ENCODE measurements at regions not wholly inside any gene's neighbourhood (a gene's known extent, or its start where the extent isn't known, plus 50 kb on each side); places are given as distances from the start of the nearest gene placed in this dataset.
A peak's percentile ranks its signal among the peaks of the same experiment; 100 is the strongest.

- no peak for TF ChIP-seq RAD21 (conservative IDR thresholded peaks at IDR 0.05)
- no peak for TF ChIP-seq MXI1 (conservative IDR thresholded peaks at IDR 0.05; ENCODE audit: poor library complexity, severe bottlenecking)
- TF ChIP-seq EP300 (conservative IDR thresholded peaks at IDR 0.05; ENCODE audit: poor library complexity, severe bottlenecking) = no peak
- TF ChIP-seq CTCF (IDR thresholded peaks at IDR 0.05; ENCODE audit: poor library complexity, severe bottlenecking) = no peak
- TF ChIP-seq POLR2AphosphoS5 (IDR thresholded peaks at IDR 0.05) = no peak
- no peak for TF ChIP-seq TAF1 (IDR thresholded peaks at IDR 0.05; ENCODE audit: low read depth)
- no peak for TF ChIP-seq EZH2 (IDR thresholded peaks at IDR 0.05; ENCODE audit: borderline replicate concordance, insufficient read depth, low read length, poor library complexity, severe bottlenecking)
- TF ChIP-seq REST (IDR thresholded peaks at IDR 0.05; ENCODE audit: borderline replicate concordance) = no peak
- no peak for TF ChIP-seq SMC3 (conservative IDR thresholded peaks at IDR 0.05; ENCODE audit: poor library complexity)
- no peak overlapping the region for H3K4me2 ChIP-seq (ENCODE audit: low read length)
These were observed 381.8 kb downstream of the RRAGC start for GRCh38 chr1:38477811-38478210.

GRCh38 chr1:38476850-38477178 is 382.8 kb downstream of the RRAGC start:
- peak overlapping the region; percentile 61 for H3K9ac ChIP-seq (ENCODE audit: low read length)
- H3K9me2 ChIP-seq (ENCODE audit: insufficient read depth, low read length) = no peaks in the 10 kb centered on the region
- H4K20me1 ChIP-seq (ENCODE audit: insufficient read depth) = no peaks in the 10 kb centered on the region
- no peak overlapping the region for H3K4me2 ChIP-seq (ENCODE audit: low read length)
- peaks cover 12% of the 10 kb centered on the region for H3F3A ChIP-seq (ENCODE audit: insufficient read depth, low read length, poor library complexity, severe bottlenecking)
- H3K36me3 ChIP-seq (ENCODE audit: insufficient read depth, low read length) = no peaks in the 10 kb centered on the region
- no peaks in the 10 kb centered on the region for H3K79me2 ChIP-seq (replicated peaks; ENCODE audit: insufficient read depth, low read length)
- peak overlapping the region; percentile 90 for H3K27ac ChIP-seq (ENCODE audit: low read length)
- peaks cover 13% of the 10 kb centered on the region for H3K9me3 ChIP-seq (ENCODE audit: low read length)
- H2AFZ ChIP-seq (ENCODE audit: low read depth, low read length) = no peak overlapping the region
- H3K4me3 ChIP-seq (ENCODE audit: low read length) = peak overlapping the region; percentile 58
- peaks cover 28% of the 10 kb centered on the region for H3K27me3 ChIP-seq (ENCODE audit: insufficient read depth, low read depth, low read length)
- TF ChIP-seq EP300 (conservative IDR thresholded peaks at IDR 0.05; ENCODE audit: poor library complexity, severe bottlenecking) (no peak), EZH2 (IDR thresholded peaks at IDR 0.05; ENCODE audit: borderline replicate concordance, insufficient read depth, low read length, poor library complexity, severe bottlenecking) (no peak), RAD21 (conservative IDR thresholded peaks at IDR 0.05) (no peak)

More at GRCh38 chr1:38477811-38478210, 381.8 kb downstream of the RRAGC start:
- Histone ChIP-seq H3K9ac (ENCODE audit: low read length) (no peak overlapping the region), H3K27me3 (ENCODE audit: insufficient read depth, low read depth, low read length) (peaks cover 28% of the 10 kb centered on the region), H3K9me2 (ENCODE audit: insufficient read depth, low read length) (no peaks in the 10 kb centered on the region), H2AFZ (ENCODE audit: low read depth, low read length) (no peak overlapping the region), H4K20me1 (ENCODE audit: insufficient read depth) (no peaks in the 10 kb centered on the region), H3K9me3 (ENCODE audit: low read length) (peaks cover 6% of the 10 kb centered on the region), H3F3A (ENCODE audit: insufficient read depth, low read length, poor library complexity, severe bottlenecking) (peaks cover 12% of the 10 kb centered on the region), H3K79me2 (replicated peaks; ENCODE audit: insufficient read depth, low read length) (no peaks in the 10 kb centered on the region), H3K36me3 (ENCODE audit: insufficient read depth, low read length) (no peaks in the 10 kb centered on the region), H3K4me3 (ENCODE audit: low read length) (no peak overlapping the region), H3K27ac (ENCODE audit: low read length) (no peak overlapping the region)

Measured in neural cell (in vitro differentiated cells).